Hepatocyte (in vitro differentiated cells): ENCODE measurements at regions not wholly inside any gene's neighbourhood (a gene's known extent, or its start where the extent isn't known, plus 50 kb on each side); places are given as distances from the start of the nearest gene placed in this dataset.
"Not testable (repeated sequence)": the region's sequence is repeated elsewhere in the genome, so short reads cannot be mapped to it uniquely, and the experiment has no call there.

ENCODE experiments used
- DNase-seq: peaks from one replicate; pipeline ENCODE4 v3.0.0-alpha.2; 2016; ENCODE audit warnings: low spot score
- H2AFZ ChIP-seq: fragments of 200-600 bp; sonication (generic); 2 replicates; pipeline ENCODE4 v1.6.0; 2016; ENCODE audit warnings: antibody characterized with exemption, mild to moderate bottlenecking
- H3K27ac ChIP-seq: fragments of 200-600 bp; sonication (generic); 2 replicates; pipeline ENCODE4 v1.5.1; 2016; ENCODE audit warnings: mild to moderate bottlenecking
- H3K27me3 ChIP-seq: fragments of 200-600 bp; sonication (generic); 2 replicates; pipeline ENCODE4 v1.6.1; 2016
- H3K36me3 ChIP-seq: fragments of 200-600 bp; sonication (generic); replicated peaks from 2 replicates; pipeline ENCODE4 v1.5.1; 2016; ENCODE audit warnings: low read depth; ENCODE audit not compliant: insufficient read depth
- H3K4me1 ChIP-seq: fragments of 200-600 bp; sonication (generic); 2 replicates; pipeline ENCODE4 v1.5.1; 2016; ENCODE audit warnings: mild to moderate bottlenecking, moderate library complexity; ENCODE audit not compliant: insufficient read depth
- H3K4me2 ChIP-seq: fragments of 200-600 bp; sonication (generic); 2 replicates; pipeline ENCODE4 v1.6.0; 2016
- H3K4me3 ChIP-seq: fragments of 200-600 bp; sonication (generic); 2 replicates; pipeline ENCODE4 v1.5.1; 2016; ENCODE audit warnings: mild to moderate bottlenecking
- H3K79me2 ChIP-seq: fragments of 200-600 bp; sonication (generic); 2 replicates; pipeline ENCODE4 v1.6.0; 2017; ENCODE audit warnings: mild to moderate bottlenecking
- H3K9me2 ChIP-seq: fragments of 200-600 bp; sonication (generic); replicated peaks from 2 replicates; pipeline ENCODE4 v1.6.0; 2017; ENCODE audit warnings: mild to moderate bottlenecking; ENCODE audit not compliant: insufficient read depth
- H3K9me3 ChIP-seq: fragments of 200-600 bp; sonication (generic); 2 replicates; pipeline ENCODE4 v1.5.1; 2016; ENCODE audit warnings: low read depth, mild to moderate bottlenecking
- H4K20me1 ChIP-seq: fragments of 200-600 bp; sonication (generic); 2 replicates; pipeline ENCODE4 v1.6.0; 2016; ENCODE audit warnings: mild to moderate bottlenecking; ENCODE audit not compliant: insufficient read depth, poor library complexity, severe bottlenecking
- CTCF ChIP-seq: fragments of 200-600 bp; sonication (generic); IDR thresholded peaks from 2 replicates; pipeline ENCODE4 v1.5.1; 2016; ENCODE audit warnings: antibody characterized with exemption, mild to moderate bottlenecking; ENCODE audit not compliant: poor library complexity
- EZH2 ChIP-seq: fragments of 200-600 bp; sonication (generic); IDR thresholded peaks from 2 replicates; pipeline ENCODE4 v1.6.1; 2016; ENCODE audit warnings: antibody characterized with exemption, mild to moderate bottlenecking, borderline replicate concordance
- EZH2phosphoT487 ChIP-seq: fragments of 200-600 bp; sonication (generic); IDR thresholded peaks from one replicate; pipeline ENCODE4 v1.6.1; 2018; ENCODE audit warnings: antibody characterized with exemption, mild to moderate bottlenecking, low read depth, moderate library complexity; ENCODE audit not compliant: unreplicated experiment, severe bottlenecking
- WGBS: methylation state at CpG from one replicate; pipeline ENCODE4 v1.1.6; 2016; ENCODE audit warnings: low lambda C conversion rate; ENCODE audit errors: missing lambda C conversion rate; 5-methylcytosine and 5-hydroxymethylcytosine counted together

GRCh38 chr4:10783351-10783750 lies 98.8 kb upstream of the CLNK start:
- no peaks in the 10 kb centered on the region for H3K4me1 ChIP-seq
- peak overlapping the region; percentile 12 for H3K27ac ChIP-seq
- peak; percentile 40 for DNase-seq
- H3K79me2 ChIP-seq: no peaks in the 10 kb centered on the region
- H3K4me3 ChIP-seq: no peak overlapping the region
- no peaks in the 10 kb centered on the region for H3K9me2 ChIP-seq
- H3K27me3 ChIP-seq: no peaks in the 10 kb centered on the region
- H3K36me3 ChIP-seq: no peaks in the 10 kb centered on the region
- H3K4me2 ChIP-seq: no peak overlapping the region
- no peak for TF ChIP-seq CTCF
- no peak for TF ChIP-seq EZH2phosphoT487
- no peak for TF ChIP-seq EZH2
- H2AFZ ChIP-seq: no peak overlapping the region
- no peaks in the 10 kb centered on the region for H4K20me1 ChIP-seq
- WGBS: 70% methylated on average over 3 of the region's 3 CpGs
- H3K9me3 ChIP-seq: no peaks in the 10 kb centered on the region

GRCh38 chr4:10781805-10782204 lies 97.2 kb upstream of the CLNK start:
- 90% methylated on average over 5 of the region's 5 CpGs for WGBS

GRCh38 chr4:10780803-10781202 lies 96.2 kb upstream of the CLNK start:
- not testable (repeated sequence) for H3K9me3 ChIP-seq, H3K4me1 ChIP-seq, H4K20me1 ChIP-seq, H3K36me3 ChIP-seq, H3K27me3 ChIP-seq, H2AFZ ChIP-seq, H3K79me2 ChIP-seq, H3K9me2 ChIP-seq, DNase-seq, H3K4me3 ChIP-seq, H3K27ac ChIP-seq, H3K4me2 ChIP-seq
- 87% methylated on average over 13 of the region's 13 CpGs for WGBS

More at GRCh38 chr4:10781805-10782204, 97.2 kb upstream of the CLNK start:
- Histone ChIP-seq H3K4me2 (no peak overlapping the region), H3K9me2 (no peaks in the 10 kb centered on the region), H4K20me1 (no peaks in the 10 kb centered on the region), H3K4me3 (no peak overlapping the region), H2AFZ (no peak overlapping the region), H3K27me3 (no peaks in the 10 kb centered on the region), H3K27ac (no peak overlapping the region), H3K4me1 (no peaks in the 10 kb centered on the region), H3K9me3 (no peaks in the 10 kb centered on the region), H3K36me3 (no peaks in the 10 kb centered on the region), H3K79me2 (no peaks in the 10 kb centered on the region)
- TF ChIP-seq EZH2phosphoT487 (no peak), EZH2 (no peak), CTCF (no peak)
- no peak for DNase-seq

GRCh38 chr4:10775132-10775531 lies 90.6 kb upstream of the CLNK start:
- not testable (repeated sequence) for H4K20me1 ChIP-seq, H3K9me3 ChIP-seq, DNase-seq, H3K36me3 ChIP-seq, H3K79me2 ChIP-seq, H3K4me1 ChIP-seq, H2AFZ ChIP-seq, H3K9me2 ChIP-seq, H3K4me3 ChIP-seq, H3K4me2 ChIP-seq, H3K27me3 ChIP-seq, H3K27ac ChIP-seq
- WGBS: 93% methylated on average over 4 of the region's 4 CpGs

- Histone ChIP-seq H2AFZ (no peak overlapping the region), H3K27me3 (no peaks in the 10 kb centered on the region), H3K4me2 (no peak overlapping the region), H4K20me1 (no peaks in the 10 kb centered on the region), H3K36me3 (no peaks in the 10 kb centered on the region), H3K4me3 (no peak overlapping the region), H3K9me3 (no peaks in the 10 kb centered on the region), H3K27ac (no peak overlapping the region), H3K4me1 (no peaks in the 10 kb centered on the region), H3K79me2 (no peaks in the 10 kb centered on the region), H3K9me2 (no peaks in the 10 kb centered on the region)
- 94% methylated on average over 2 of the region's 2 CpGs for WGBS
- TF ChIP-seq CTCF: no peak
- TF ChIP-seq EZH2: no peak
- TF ChIP-seq EZH2phosphoT487: no peak
- no peak for DNase-seq
These were observed 89.1 kb upstream of the CLNK start for GRCh38 chr4:10773656-10774055.
